Sigmoid colon (tissue), 6 donors: ENCODE measurements at regions not wholly inside any gene's neighbourhood (a gene's known extent, or its start where the extent isn't known, plus 50 kb on each side); places are given as distances from the start of the nearest gene placed in this dataset.

Source experiments
- DNase-seq: peaks from one replicate; pipeline ENCODE4 v3.0.0-alpha.2; 2019
- H3K27ac ChIP-seq, 4 donors: fragments of 200-600 bp; sonication (generic); one replicate each; pipeline ENCODE4 v1.5.1; 2016 to 2019; ENCODE audit warnings: mild to moderate bottlenecking in 1 of 4
- H3K27me3 ChIP-seq, 3 donors: fragments of 200-600 bp; sonication (generic); one replicate each; pipeline ENCODE4 v1.5.1; 2019; ENCODE audit warnings: mild to moderate bottlenecking in 1 of 3
- H3K36me3 ChIP-seq, 4 donors: fragments of 200-600 bp; sonication (generic); one replicate each; pipeline ENCODE4 v1.5.1; 2016 to 2019
- H3K4me1 ChIP-seq, 4 donors: fragments of 200-600 bp; sonication (generic); one replicate each; pipeline ENCODE4 v1.5.1; 2017 to 2019
- H3K4me3 ChIP-seq, 4 donors: fragments of 200-600 bp; sonication (generic); one replicate each; pipeline ENCODE4 v1.5.1; 2017 to 2019; ENCODE audit warnings: mild to moderate bottlenecking in 2 of 4, moderate library complexity in 1 of 4
- H3K9me3 ChIP-seq, 4 donors: fragments of 200-600 bp in 3 of 4; sonication (generic) in 3 of 4; one replicate each; pipeline versions ENCODE4 v1.5.1 to v1.6.1; 2013 to 2019
- EP300 ChIP-seq, 4 donors: sonication (generic); formaldehyde crosslinking; IDR thresholded peaks; one replicate each; pipeline ENCODE4 v1.6.1; 2017; ENCODE audit warnings: antibody characterized with exemption in 4 of 4
- POLR2A ChIP-seq, 2 donors: fragments of 450-650 bp; IDR thresholded peaks; one replicate each; pipeline ENCODE4 v1.6.1; 2016; ENCODE audit warnings: antibody characterized with exemption in 2 of 2, mild to moderate bottlenecking in 2 of 2, moderate library complexity in 2 of 2
- POLR2AphosphoS5 ChIP-seq, 4 donors: sonication (generic); formaldehyde crosslinking; IDR thresholded peaks; one replicate each; pipeline ENCODE4 v1.6.1; 2017; ENCODE audit warnings: antibody characterized with exemption in 4 of 4
- WGBS, 2 donors: extraction: QIAGEN DNeasy Blood & Tissue Kit; methylation state at CpG; one replicate each; pipeline ENCODE4 v1.1.7; 2013; 5-methylcytosine and 5-hydroxymethylcytosine counted together
- intact Hi-C: fragments of 100-400 bp; cut with DNase I; formaldehyde crosslinking; loops from one replicate; pipeline ENCODE4 v1.15.1; 2023
- TF ChIP-seq, protein P1 (sequence below), 4 experiments: fragments of 450-650 bp in 3 of 4; fragments of 200-600 bp in 1 of 4; IDR thresholded peaks; one replicate each; pipeline ENCODE4 v1.5.1; 2016 to 2019; ENCODE audit warnings: antibody characterized with exemption in 4 of 4, mild to moderate bottlenecking in 3 of 4, moderate library complexity in 2 of 4
- donor health status: healthy with polysubstance abuse.
- donor health status: healthy.

DNA sequence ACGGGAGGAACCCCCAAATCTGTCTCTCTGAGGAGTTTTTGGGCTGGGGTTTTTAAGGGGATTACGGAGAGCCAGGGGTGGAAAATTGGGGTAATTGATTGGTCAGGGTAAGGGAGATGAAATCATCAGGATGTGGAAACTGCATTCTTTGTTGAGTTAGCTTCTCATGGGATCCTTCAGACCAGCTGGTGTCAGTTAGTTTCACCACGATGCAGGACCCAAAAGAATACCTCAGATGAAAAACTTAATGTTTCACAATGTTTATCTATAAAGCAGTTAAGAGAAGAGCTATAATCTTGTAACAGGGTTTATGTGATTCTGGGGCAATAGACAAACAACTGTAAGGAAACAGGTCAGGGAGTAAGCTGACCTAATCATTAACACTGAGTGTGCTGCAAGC is 230.8 kb downstream of the POU4F1 start:
- H3K36me3 ChIP-seq, result no peaks in the 10 kb centered on the region
- intact Hi-C loops, result no loop called here

DNA sequence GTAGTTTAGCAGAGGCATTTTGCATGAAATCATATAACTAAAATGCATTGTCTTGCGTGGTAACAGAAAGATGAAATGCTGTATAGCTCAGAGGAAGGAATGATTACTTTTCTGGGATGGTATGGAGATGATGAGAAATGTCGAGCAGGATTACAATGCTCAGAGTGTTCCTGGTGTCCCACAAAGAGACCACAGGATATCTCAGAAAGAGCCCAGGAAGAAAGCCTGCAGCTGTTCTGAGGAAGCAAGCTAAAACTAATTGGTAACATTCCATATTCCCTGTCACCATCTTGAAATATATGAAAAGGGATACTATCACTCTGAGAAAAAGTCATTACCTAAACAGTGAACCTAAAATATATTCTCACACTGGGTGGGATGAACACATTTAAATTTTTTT is 233.1 kb downstream of the POU4F1 start:
- no peak overlapping the region for H3K27ac ChIP-seq
- intact Hi-C loops, result no loop called here
- no peak for DNase-seq
- TF ChIP-seq, protein P1, sequence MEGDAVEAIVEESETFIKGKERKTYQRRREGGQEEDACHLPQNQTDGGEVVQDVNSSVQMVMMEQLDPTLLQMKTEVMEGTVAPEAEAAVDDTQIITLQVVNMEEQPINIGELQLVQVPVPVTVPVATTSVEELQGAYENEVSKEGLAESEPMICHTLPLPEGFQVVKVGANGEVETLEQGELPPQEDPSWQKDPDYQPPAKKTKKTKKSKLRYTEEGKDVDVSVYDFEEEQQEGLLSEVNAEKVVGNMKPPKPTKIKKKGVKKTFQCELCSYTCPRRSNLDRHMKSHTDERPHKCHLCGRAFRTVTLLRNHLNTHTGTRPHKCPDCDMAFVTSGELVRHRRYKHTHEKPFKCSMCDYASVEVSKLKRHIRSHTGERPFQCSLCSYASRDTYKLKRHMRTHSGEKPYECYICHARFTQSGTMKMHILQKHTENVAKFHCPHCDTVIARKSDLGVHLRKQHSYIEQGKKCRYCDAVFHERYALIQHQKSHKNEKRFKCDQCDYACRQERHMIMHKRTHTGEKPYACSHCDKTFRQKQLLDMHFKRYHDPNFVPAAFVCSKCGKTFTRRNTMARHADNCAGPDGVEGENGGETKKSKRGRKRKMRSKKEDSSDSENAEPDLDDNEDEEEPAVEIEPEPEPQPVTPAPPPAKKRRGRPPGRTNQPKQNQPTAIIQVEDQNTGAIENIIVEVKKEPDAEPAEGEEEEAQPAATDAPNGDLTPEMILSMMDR (IDR thresholded peaks at IDR 0.05), result no peak
- no peak for TF ChIP-seq POLR2A (IDR thresholded peaks at IDR 0.05)
- TF ChIP-seq POLR2AphosphoS5 (IDR thresholded peaks at IDR 0.05), result no peak
- TF ChIP-seq EP300 (IDR thresholded peaks at IDR 0.05), result no peak
- WGBS, 2 donors, result 65 to 87% methylated on average over 2 of the region's 2 CpGs
- no peaks in the 10 kb centered on the region for H3K4me1 ChIP-seq
- H3K9me3 ChIP-seq, result no peaks in the 10 kb centered on the region
- no peaks in the 10 kb centered on the region for H3K36me3 ChIP-seq
- no peaks in the 10 kb centered on the region for H3K27me3 ChIP-seq
- H3K4me3 ChIP-seq, result no peak overlapping the region

More for the DNA sequence above, 230.8 kb downstream of the POU4F1 start:
- 46 to 50% methylated on average over 3 of the region's 3 CpGs for WGBS, 2 donors
- Histone ChIP-seq H3K4me3 (no peak overlapping the region), H3K4me1 (no peaks in the 10 kb centered on the region), H3K27me3 (no peaks in the 10 kb centered on the region), H3K9me3 (no peaks in the 10 kb centered on the region), H3K27ac (no peak overlapping the region)
- DNase-seq, result no peak
- TF ChIP-seq, protein P1 (IDR thresholded peaks at IDR 0.05), result no peak
- no peak for TF ChIP-seq EP300 (IDR thresholded peaks at IDR 0.05)
- TF ChIP-seq POLR2A (IDR thresholded peaks at IDR 0.05), result no peak
- no peak for TF ChIP-seq POLR2AphosphoS5 (IDR thresholded peaks at IDR 0.05)

DNA sequence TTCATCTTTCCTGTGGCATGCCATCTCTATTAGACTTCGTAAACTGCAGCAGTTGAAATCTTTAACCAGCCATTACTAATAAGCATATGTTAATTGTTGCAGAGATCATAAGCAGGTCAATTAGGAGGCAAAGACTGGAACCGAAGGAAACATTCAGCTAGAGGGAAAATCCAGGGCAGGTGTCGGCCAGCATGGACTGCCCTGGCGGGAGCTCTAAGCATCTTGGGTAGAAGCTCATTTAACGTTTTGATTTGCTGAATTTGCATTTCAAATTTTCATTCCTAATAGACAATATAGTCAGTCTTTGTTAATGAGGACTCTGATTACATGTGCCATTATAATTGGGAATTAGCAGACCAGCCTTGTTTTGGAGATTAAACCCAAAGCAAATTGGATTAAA is 238.6 kb downstream of the POU4F1 start:
- intact Hi-C loops, result no loop called here
- no peaks in the 10 kb centered on the region for H3K36me3 ChIP-seq
- no peaks in the 10 kb centered on the region for H3K9me3 ChIP-seq
- no peak overlapping the region for H3K4me3 ChIP-seq
- TF ChIP-seq, protein P1 (IDR thresholded peaks at IDR 0.05), result no peak
- TF ChIP-seq POLR2A (IDR thresholded peaks at IDR 0.05), result no peak
- TF ChIP-seq EP300 (IDR thresholded peaks at IDR 0.05), result no peak
- no peak for TF ChIP-seq POLR2AphosphoS5 (IDR thresholded peaks at IDR 0.05)
- no peaks in the 10 kb centered on the region for H3K4me1 ChIP-seq
- H3K27ac ChIP-seq, result no peak overlapping the region
- 74 to 77% methylated on average over 5 of the region's 5 CpGs for WGBS, 2 donors
- DNase-seq, result no peak
- no peaks in the 10 kb centered on the region for H3K27me3 ChIP-seq

DNA sequence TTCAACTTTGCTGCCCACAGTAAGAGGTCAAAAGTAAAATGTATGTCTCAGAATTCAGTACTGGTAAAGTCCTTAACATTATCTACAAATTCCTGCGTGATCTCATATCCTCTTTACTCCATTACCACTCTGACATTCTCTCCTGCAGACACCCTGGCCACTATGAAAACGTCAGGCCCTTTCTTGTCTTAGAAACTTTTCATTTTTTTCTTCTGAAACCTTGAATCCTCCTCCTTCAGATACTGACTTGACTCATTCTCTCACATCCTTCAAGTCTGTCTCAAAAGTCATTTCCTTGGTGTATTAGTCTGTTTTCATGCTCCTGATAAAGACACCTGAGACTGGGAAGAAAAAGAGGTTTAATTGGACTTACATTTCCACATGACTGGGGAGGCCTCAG is 262.3 kb downstream of the POU4F1 start:
- H3K27ac ChIP-seq, result no peak overlapping the region
- H3K4me1 ChIP-seq, result no peaks in the 10 kb centered on the region
- no peaks in the 10 kb centered on the region for H3K9me3 ChIP-seq
- TF ChIP-seq POLR2A (IDR thresholded peaks at IDR 0.05) (no peak), POLR2AphosphoS5 (IDR thresholded peaks at IDR 0.05) (no peak), EP300 (IDR thresholded peaks at IDR 0.05) (no peak)
- TF ChIP-seq, protein P1 (IDR thresholded peaks at IDR 0.05), result no peak
- H3K27me3 ChIP-seq, result no peaks in the 10 kb centered on the region
- WGBS, 2 donors, result 51 to 59% methylated on average over 2 of the region's 2 CpGs
- DNase-seq, result no peak
- intact Hi-C loops, result no loop called here
- H3K36me3 ChIP-seq, result no peaks in the 10 kb centered on the region
- no peak overlapping the region for H3K4me3 ChIP-seq

DNA sequence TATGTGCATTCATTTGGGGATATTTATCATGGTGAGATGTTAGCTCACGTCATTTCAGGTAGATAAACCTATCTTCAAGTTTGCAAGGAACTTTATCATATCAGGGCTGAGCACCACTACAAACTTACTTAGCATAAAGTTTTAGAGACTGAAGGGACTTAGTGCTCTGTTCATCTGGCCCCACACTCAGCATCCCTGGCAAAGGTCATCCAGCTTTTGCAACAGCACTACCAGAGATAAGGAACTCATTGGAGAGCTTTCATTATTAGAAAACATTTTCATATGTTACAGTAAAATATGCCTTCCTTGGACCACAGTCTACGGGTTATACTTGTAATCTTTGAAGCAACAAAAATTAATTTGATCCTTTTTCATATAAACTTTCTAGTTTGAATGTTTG is 263.4 kb downstream of the POU4F1 start:
- Histone ChIP-seq H3K27ac (no peak overlapping the region), H3K36me3 (no peaks in the 10 kb centered on the region), H3K4me3 (no peak overlapping the region), H3K4me1 (no peaks in the 10 kb centered on the region), H3K9me3 (no peaks in the 10 kb centered on the region), H3K27me3 (no peaks in the 10 kb centered on the region)
- TF ChIP-seq POLR2A (IDR thresholded peaks at IDR 0.05) (no peak), EP300 (IDR thresholded peaks at IDR 0.05) (no peak), POLR2AphosphoS5 (IDR thresholded peaks at IDR 0.05) (no peak)
- TF ChIP-seq, protein P1 (IDR thresholded peaks at IDR 0.05), result no peak
- WGBS, 2 donors, result 76 to 79% methylated on average over 2 of the region's 2 CpGs
- intact Hi-C loops, result no loop called here
- DNase-seq, result no peak
